HG02973 (cell line): ENCODE measurements at regions not wholly inside any gene's neighbourhood (a gene's known extent, or its start where the extent isn't known, plus 50 kb on each side); places are given as distances from the start of the nearest gene placed in this dataset.

Experiments
- ATAC-seq: cut with Tn5 transposase; IDR thresholded peaks from one replicate; pipeline ENCODE4 v1.9.1; 2021; ENCODE audit warnings: moderate library complexity; ENCODE audit not compliant: unreplicated experiment

DNA sequence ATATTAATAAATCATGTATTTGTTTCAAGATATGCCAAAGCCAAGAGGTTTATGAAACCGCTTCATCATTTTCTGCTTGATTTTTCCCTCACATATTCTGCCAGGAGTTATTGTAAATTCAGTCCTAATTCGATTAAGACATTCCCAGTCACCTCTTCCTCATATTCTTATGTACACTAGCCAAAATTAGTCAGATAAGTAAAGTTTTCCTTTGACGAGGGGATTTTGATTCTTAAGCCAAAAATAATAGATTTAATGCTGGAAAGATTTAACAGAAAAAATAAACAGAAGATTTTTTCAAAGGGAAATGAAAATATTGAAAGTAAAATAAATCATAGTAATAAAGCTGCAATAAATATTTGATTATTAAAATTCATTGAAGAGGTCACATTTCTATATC, 51.0 kb upstream of the VEGFC start:
- ATAC-seq, result no peak

DNA sequence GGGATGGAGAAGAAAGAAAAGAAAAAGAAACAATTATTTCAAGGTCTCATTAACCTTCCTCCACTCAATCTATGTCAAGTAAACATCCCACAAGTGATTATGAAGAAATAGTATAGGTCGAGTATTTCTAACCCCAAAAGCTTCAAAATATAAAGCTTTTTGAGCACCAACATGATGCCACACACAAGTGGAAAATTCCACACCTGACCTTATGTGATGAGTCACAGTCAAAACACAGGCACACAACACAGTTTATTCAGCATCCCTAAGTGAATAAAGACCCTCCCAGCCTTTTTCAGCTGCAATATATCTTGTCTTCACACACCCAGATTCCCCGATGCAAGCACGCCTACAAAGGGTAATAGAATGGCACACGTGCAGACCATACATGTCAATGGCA, 51.7 kb upstream of the VEGFC start:
- no peak for ATAC-seq

DNA sequence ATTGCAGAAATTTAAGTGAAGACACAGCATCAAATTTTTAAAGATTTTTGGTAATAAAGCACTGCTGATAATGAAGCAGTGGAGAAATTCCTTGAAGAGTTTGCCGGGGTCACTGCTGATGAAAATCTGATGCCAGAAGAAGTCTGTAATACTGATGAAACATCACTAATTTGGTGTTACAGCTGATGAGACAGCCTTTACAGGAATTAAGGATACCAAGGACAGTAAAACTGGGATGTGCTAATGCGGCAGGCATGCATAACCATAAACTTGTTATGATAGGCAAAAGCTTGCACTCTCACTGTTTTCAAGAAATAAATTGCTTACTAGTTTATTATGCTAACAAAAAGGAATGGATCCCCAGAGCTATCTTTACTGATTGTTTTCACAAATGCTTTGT, 52.9 kb upstream of the VEGFC start:
- no peak for ATAC-seq

DNA sequence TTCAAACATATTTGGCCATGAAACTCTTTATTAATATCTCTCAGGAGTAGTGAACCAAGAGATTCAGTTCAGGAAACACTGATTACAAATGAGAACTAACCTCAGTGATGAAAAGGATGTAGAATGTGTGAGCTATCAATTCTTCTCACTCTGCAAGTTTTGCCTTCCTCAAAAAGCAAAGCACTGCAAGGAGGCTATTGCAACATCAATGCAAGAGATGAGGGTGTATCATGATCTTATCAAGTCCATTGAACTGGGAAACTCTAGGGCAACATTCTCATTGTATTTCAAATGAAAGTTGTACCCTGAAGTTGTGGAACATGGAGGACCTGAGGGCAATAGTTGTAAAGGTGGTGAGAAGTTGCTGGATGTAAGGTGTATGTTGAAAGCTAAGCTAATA, 56.4 kb upstream of the VEGFC start:
- ATAC-seq, result no peak

DNA sequence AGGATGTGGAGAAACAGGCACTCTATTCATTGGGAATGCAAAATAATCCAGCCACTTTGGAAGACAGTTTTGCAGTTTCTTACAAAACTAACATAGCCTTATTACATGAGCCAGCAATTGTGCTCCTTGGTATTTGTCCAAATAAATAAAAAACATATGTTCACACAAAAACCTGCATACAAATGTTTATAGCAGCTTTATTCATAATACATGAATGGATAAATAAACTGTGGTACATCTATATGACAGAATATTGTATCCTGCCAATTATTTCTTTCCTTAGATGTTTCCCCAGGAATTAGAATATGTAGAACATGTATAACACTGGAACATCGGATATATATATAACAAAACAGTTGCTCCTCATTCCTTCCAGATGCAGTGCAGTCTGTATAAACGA, 57.7 kb upstream of the VEGFC start:
- no peak for ATAC-seq

DNA sequence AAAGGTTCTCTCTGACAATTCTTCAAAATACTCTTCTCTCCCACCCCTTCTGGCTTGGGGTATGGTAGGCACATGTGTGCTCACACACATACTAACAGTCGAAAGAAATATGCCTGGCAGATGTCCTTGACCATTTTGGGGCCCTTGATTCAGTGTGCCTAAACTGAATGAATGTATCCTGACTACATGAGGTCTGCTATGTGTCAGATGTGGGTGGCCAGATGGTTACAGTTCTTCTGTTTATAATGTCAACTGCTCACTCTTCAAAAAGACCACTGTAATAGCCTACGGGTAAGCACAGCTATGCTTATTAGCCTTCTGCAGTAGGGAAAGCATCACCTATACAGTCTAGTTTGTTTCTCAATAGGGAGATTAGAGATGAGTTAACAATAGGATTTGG, 63.7 kb upstream of the VEGFC start:
- no peak for ATAC-seq

DNA sequence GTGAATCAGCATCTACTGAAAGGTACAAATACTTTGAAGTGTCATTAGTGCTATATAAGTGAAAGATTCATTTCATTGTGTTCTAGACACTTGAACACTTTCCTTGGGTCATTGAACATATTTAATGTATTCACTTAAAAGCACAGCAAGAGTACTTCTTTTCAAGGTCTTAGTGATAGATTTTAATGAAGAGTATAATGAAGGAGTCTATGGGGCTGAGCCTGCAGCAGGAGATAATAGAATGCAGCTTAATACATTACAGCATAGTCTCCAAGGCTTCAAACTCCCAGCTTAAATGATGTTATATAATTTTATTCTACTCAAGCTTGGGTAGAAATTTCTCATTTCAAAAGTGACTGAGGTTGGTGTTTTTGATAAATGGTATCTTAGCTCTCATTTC, 66.1 kb upstream of the VEGFC start:
- no peak for ATAC-seq

DNA sequence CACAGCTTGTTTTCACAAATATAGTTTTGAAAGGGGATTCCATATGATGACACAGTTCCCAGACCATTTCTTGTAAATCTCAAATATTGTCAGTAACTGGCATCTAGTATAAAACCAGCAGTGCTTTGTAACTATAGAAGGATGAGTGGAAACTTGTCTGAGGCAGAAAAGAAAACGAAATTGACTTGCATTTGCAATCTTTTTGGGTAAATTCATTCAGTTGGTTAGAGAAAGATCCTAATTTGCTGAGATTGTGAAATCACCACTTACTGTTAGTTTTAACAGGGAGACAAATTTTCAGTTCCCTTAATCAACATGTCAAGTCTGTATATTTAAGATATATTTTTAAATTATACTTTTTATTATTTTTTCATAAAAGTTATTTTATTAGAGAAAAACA, 71.5 kb upstream of the VEGFC start:
- no peak for ATAC-seq

DNA sequence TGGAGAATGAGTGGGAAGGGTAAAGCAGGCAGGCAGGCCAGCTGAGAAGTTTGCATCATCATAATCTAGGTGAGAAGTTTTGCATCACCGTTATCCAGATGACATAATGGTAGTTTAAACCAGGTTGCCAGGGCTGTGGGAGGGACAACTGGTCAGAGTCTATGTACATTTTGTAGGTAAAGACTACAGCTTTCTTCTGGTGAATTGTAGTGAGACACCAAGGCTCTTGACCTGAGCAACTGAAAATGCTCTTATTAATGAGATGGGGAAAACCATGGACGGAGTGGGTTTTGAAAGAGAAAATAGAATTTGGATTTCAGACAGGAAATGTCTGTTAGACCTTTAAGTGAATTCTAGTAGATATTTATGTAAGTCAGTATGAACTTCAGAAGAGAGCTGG, 76.0 kb upstream of the VEGFC start:
- ATAC-seq, result no peak

DNA sequence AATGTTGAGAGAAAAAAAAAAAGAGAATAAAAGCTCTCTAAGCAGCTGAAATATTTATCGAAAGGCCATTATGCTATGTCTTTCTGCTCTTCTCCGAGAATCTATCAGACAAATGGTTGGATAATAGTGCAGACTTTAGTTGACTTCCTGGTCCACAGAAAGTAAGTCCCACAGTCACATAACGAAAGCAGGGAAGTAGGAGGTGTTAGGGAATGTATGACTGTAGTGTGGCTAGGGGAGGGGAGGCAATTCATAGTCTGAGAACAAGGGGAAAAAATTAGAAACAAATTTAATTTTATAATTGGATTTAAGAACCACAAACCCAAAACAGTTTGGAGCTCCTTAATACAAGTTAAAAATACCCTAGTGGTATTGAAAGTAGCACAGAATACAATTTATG, 79.7 kb upstream of the VEGFC start:
- ATAC-seq, result no peak

DNA sequence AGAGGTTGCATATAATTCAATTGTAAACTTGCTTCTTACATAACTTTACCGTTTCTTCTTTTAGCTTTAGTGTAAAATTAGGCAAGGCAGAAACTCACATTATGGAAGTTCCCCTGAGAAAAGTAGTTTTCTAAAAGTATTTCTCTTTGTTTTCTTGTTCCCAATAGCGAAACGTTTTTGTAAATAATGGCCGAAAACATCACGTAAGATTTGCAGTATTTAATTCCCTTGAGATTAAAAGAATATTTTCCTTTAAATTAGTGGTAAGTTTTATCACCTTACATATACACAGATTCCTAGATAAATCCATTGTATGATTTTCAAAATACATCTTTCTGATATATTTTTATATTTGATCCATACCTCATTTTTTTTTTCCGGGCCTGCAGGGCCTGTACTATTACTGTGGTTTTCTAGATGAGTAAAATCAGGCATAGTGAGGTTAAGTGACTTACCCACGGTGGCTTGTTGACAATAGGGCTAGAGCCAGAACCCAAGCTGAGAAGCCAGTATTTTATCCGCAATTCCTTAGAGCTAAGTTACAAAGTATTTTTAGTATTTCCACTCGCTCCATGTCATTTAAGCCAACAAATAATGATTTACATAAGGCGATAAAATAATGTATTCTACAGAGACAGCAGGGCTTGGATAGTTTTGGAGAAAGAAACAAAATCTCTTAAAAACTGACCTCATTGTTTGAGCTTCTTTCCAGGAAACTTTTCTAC, 82.2 kb upstream of the VEGFC start:
- no peak for ATAC-seq

DNA sequence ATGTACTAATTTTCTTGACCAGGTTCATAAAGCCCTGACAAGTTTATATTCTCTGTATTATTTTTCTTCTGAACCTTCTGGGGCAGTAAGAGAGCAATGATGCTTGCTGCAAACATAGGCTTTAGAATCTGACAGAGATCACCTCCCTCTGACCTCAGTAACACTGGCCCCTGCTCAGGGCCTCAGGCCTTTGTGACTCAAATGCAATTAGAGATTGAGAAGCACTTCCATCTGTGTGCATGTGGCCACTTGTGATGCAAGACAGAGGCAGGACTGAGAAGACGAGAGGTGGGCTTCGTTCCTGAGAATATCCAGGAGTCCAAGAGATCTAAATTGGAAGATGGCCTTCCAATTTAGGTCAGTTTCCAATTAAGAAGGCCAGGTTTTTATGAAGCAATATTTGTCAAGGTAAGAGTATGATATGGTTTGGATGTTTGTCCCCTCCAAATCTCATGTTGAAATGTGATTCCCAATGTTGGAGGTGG, 82.8 kb upstream of the VEGFC start:
- no peak for ATAC-seq

DNA sequence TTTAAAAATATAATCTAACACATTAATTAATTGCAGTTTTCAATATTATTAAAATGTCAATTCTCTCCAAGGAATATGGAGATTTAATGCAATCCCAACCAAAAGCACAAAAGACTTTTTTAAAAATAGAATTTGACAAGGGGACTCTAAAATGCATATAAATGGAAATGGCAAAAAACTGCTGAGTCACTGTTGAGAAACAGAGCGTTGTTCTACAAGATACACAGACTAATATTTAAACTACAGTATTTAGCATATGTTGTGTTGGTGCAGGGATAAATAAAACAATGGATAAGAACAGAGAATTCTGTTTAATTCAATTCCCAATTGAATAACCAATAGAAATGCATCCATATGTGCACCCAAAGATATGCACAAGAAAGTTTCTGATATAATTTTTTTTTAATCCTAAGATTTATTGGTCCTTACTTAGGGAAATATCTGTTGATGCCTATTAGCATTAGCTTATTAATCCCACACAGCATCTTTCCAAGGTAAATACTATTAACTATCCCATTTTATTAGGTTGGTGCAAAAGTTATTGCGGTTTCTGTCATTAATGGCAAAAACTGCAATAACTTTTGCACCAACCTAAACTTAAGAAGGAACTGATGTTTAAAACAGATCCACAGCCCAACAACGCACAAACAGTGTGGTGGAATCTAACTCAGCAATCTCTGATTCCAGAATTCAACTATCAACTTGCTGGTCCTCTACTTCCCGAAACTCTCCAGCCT, 86.8 kb upstream of the VEGFC start:
- ATAC-seq, result no peak

DNA sequence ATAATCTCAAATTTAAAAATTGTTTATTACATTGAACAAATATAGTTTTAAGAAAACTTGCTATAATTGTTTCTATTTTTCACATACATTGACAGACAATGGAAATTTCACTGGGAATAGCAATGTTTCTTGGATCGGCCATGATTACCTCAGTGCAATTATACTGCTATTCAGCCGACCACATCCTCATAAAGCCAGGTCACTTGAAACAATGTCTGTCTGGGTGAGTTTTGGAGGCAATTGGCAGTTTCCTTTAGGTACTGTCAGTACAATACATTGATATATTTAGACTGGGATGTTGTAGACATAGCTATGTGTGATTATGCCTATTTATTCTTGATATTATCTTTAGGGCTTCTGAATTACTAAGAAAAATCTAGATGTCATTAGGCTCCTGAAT, 89.5 kb upstream of the VEGFC start:
- ATAC-seq, result no peak

DNA sequence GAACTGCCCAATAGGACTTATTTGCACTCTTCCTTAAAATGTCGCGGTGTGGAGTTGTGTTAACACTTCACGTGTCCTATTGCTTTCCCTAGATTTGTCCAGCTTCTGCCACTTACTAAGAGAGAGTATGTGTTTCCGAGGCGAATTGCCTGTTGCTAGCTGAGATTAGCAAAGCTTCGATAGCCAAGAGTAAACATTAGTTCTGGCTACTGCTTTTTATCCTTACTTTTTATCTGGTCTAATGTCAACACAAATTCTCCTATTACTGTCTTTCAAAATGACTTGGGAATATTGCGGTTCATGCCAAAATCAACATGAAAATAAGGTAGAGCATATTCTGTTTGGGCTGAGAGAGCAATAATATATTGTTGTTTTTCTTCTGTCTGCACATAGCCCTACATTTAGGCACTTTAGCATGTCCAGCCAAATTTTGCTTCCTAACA, 90.4 kb upstream of the VEGFC start:
- ATAC-seq, result no peak

DNA sequence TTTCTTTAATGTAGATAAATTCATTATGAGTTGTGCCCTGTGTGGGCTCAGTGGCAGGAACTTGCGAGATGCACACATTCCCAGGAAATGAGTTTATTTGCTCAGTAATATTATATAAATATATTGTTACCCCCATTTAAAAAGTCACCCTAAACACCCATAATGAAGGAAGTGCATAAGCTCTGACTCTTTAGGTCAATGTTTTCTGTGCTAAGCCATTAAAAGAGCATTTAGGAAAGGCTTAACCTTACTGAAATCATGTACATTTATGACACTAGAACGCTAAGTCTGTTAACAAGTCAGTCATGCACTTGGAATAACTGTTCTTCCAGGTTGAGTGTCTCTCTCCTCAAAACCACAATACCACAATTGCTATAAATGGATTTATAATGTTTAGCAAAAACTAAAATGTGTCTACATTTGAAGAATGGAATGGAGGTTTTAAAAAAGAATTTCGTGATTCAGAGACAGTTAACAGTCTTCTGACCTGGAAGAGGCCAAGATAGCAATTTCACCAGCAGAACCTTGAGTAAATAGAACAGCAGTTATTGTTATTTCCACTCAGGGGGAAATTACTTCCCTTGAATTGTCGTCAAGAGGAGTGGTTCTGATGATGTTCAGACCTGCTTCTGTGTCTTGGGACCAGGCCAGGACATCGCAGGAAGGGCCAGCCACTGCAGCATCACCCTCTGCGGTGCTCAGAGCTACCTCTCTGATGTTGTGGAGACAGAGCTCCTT, 91.1 kb upstream of the VEGFC start:
- no peak for ATAC-seq

DNA sequence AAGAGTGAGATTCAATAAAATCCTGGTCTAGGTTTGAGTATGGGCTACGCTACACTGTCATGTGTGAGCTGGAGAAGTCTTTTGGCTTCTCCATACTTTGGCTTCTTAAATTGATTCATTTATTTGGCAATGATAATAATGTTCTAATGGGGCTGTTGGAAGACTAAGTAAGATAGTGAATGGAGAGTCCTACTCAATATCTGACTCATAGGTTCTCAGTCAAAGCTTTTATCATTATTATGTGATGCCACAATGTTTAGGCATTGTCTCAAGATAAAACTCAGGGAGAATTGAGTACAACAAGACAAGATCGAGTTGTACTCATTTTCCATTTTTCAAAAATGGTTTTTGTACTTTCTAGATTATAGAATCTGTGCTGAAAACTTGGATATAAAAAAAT, 92.5 kb upstream of the VEGFC start:
- no peak for ATAC-seq

DNA sequence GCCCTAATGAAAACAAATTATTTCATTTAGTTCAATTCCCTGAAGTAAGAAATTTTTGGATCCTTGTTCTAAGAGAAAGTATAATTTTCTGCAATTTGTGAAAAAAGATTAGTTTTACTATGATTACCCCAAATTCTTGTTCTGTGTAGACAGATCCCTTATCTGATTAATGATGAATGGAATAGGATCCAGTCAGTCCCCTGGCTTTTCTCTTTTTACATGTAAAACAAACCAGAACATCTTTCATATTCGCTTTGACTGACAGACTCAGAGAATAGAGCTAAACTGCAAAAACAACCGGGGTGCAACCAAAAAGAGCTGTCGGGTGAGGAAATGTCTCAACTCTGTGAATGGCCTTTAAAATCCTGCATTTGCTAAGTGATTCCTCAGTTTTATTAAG, 93.4 kb upstream of the VEGFC start:
- no peak for ATAC-seq

DNA sequence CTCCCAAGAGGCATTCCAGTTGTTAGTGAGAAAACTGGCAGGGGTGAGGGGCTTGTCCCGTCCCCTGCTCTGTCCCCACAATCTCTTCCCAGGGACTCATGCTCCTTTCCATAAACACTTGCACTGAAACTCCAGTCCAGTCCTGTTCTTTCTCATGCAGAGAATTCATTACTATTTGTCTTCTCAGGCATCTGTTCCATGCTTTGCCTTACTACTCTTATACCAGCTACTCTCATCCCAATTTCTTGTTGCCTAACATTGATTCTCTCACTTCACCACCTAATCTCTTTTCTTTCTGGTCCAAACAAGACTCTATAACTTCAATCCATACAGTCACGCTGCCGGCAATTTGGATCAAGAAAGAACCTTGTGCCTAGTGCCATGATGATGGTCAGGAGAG, 97.1 kb upstream of the VEGFC start:
- ATAC-seq, result no peak

DNA sequence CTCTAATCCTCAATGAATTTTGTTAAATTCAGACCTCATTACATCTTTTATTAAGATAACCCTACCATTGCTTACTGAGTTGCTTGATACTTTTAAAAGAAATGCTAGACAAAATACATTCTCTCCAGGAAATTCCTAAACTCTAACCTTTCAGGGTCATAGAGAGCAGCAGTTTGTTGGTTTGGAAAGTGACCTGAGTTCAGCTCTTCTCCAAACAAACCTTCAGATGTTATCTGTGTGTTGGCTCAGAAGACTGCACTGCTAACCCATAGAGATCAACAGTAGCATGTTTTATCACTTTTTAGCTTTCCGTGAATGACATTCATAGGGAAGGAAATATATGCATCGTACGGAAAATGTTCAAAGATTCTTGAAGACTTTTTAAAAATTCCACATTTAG, 101.8 kb upstream of the VEGFC start:
- no peak for ATAC-seq

DNA sequence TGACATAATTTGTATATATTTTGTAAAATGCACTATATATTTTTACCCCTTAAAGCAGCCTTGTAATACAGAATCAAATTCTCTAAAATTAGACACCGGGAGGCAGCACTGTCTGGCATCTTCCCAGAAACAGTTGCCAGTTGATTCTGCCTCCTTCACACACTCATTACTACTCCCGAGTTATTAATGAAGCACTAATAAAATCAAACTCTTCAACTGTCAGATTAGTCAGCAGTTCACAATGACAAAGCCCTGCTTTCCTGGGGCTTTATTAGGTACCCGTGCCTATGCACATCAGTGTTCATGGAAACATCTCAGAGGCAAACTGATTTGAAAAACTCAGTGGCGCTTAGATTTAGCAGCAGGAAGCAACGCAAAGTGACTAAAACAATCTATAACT, 103.5 kb upstream of the VEGFC start:
- no peak for ATAC-seq

DNA sequence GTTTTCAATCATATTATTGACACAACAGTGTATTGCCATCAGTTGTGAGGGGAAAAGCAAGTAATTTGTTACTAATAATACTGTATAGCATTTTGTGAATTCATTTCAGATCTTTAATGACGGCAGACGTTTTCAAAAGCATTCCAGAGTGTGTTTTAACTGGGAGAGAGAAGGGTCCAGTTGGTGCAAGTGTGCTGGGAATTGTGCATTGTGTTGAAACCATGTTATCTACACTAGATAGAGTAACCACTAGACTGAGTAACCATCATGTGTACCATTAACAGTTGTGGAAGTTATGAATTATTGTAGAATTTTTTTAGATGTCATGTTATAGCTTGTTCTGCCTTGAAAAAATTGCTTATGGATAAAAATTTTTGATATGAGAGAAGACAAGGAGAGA, 104.5 kb upstream of the VEGFC start:
- ATAC-seq, result no peak
